Panc1 (cell line): ENCODE measurements at regions not wholly inside any gene's neighbourhood (a gene's known extent, or its start where the extent isn't known, plus 50 kb on each side); places are given as distances from the start of the nearest gene placed in this dataset.
"Not testable (repeated sequence)": the region's sequence is repeated elsewhere in the genome, so short reads cannot be mapped to it uniquely, and the experiment has no call there.

Experiments
- ATAC-seq: fragments of 200-7000 bp; cut with Tn5 transposase; 2 replicates; pipeline ENCODE4 v1.9.1; 2020; ENCODE audit warnings: mild to moderate bottlenecking, moderate library complexity
- BruUV-seq: library from RNA; stranded (reverse); fragments of 400-500 nt; replicated peaks from 2 replicates; lab custom pipeline; 2021; lab: Mats Ljungman, UMichigan
- CTCF ChIA-PET: fragments of 300-600 bp; sonication (Branson Sonifier 250); formaldehyde crosslinking; loops from one replicate; lab custom pipeline; 2022; ENCODE audit warnings: antibody characterized with exemption; lab: Charles Lee
- POLR2A ChIA-PET: fragments of 300-600 bp; sonication (Branson Sonifier 250); formaldehyde crosslinking; loops from one replicate; lab custom pipeline; 2022; ENCODE audit warnings: antibody characterized with exemption; lab: Charles Lee
- DNase-seq: peaks from one replicate; pipeline ENCODE4 v3.0.0-alpha.2; 2010; ENCODE audit warnings: low read depth, low spot score
- H3K27ac ChIP-seq: 2 replicates; pipeline ENCODE4 v1.5.1; 2011; ENCODE audit warnings: mild to moderate bottlenecking, low read length, inconsistent platforms
- H3K27me3 ChIP-seq: fragments of 200-500 bp; sonication (Bioruptor generic); 2 replicates; pipeline ENCODE4 v1.6.0; 2014; ENCODE audit warnings: low read length, inconsistent platforms; ENCODE audit not compliant: control insufficient read depth, insufficient read depth
- H3K36me3 ChIP-seq: fragments of 200-500 bp; sonication (Bioruptor generic); 2 replicates; pipeline ENCODE4 v1.5.1; 2014; ENCODE audit warnings: inconsistent platforms, mild to moderate bottlenecking, low read length, moderate library complexity; ENCODE audit not compliant: control insufficient read depth, insufficient read depth
- H3K4me1 ChIP-seq: 2 replicates; pipeline ENCODE4 v1.5.1; 2011; ENCODE audit warnings: inconsistent platforms, mild to moderate bottlenecking, low read length, moderate library complexity; ENCODE audit not compliant: control insufficient read depth, insufficient read depth
- H3K4me3 ChIP-seq, 2 experiments: 2 replicates each; pipeline ENCODE4 v1.5.1; 2011 to 2012; ENCODE audit warnings: low read depth in 2 of 2, low read length in 2 of 2, mild to moderate bottlenecking in 2 of 2, inconsistent platforms in 1 of 2, moderate library complexity in 1 of 2
- H3K9me3 ChIP-seq: fragments of 200-500 bp; sonication (Bioruptor generic); 2 replicates; pipeline ENCODE4 v1.5.1; 2014; ENCODE audit warnings: low read depth, mild to moderate bottlenecking, inconsistent platforms, low read length, moderate library complexity; ENCODE audit not compliant: control insufficient read depth, insufficient read depth
- CTCF ChIP-seq: fragments of 450-650 bp; IDR thresholded peaks from 2 replicates; pipeline ENCODE4 v1.5.1; 2017; ENCODE audit warnings: mild to moderate bottlenecking
- POLR2AphosphoS5 ChIP-seq: IDR thresholded peaks from 2 replicates; pipeline ENCODE4 v1.6.1; 2012; ENCODE audit warnings: mild to moderate bottlenecking, low read depth, low read length, moderate library complexity
- REST ChIP-seq, 2 experiments: IDR thresholded peaks; 2 replicates each; pipeline ENCODE4 v1.6.1; 2011 to 2012; ENCODE audit warnings: low read depth in 2 of 2, control low read depth in 1 of 2, low read length in 1 of 2, mild to moderate bottlenecking in 1 of 2, moderate library complexity in 1 of 2; ENCODE audit not compliant: insufficient read depth in 1 of 2
- SIN3A ChIP-seq: IDR thresholded peaks from 2 replicates; pipeline ENCODE4 v1.6.1; 2012; ENCODE audit warnings: low read depth, mild to moderate bottlenecking, low read length, moderate library complexity, borderline replicate concordance; ENCODE audit not compliant: insufficient read depth
- TCF7L2 ChIP-seq: IDR thresholded peaks from 2 replicates; pipeline ENCODE4 v1.6.1; 2011; ENCODE audit warnings: mild to moderate bottlenecking, low read depth, low read length, inconsistent platforms
- in situ Hi-C: cut with HindIII; loops from 2 replicates; pipeline ENCODE4 v1.10.0; 2016; ENCODE audit warnings: low sequenced_read_pairs, low pct_unique_long_range_greater_than_20kb
- intact Hi-C: fragments of 100-400 bp; cut with micrococcal nuclease; formaldehyde crosslinking; loops from one replicate; pipeline ENCODE4 v1.10.0; 2022; ENCODE audit not compliant: unreplicated experiment

- Histone ChIP-seq H3K36me3 (no peaks in the 10 kb centered on the region), H3K27ac (no peak overlapping the region), H3K4me1 (0 out of 2 replicates have a peak, but pooled peaks cover 2% of the 10 kb centered on the region), H3K4me3 (no peak overlapping the region), H3K9me3 (no peaks in the 10 kb centered on the region), H3K27me3 (peaks cover 2% of the 10 kb centered on the region; the same call in 1 of the 2 replicates)
- TF ChIP-seq REST (IDR thresholded peaks at IDR 0.05; ENCODE audit: insufficient read depth in 1 of 2, low read depth in 2 of 2, low read length in 1 of 2) (no peak), POLR2AphosphoS5 (no peak), CTCF (no peak), SIN3A (no peak), TCF7L2 (no peak)
- ChIA-PET CTCF (interaction anchor here (0.5 kb wide), 1 partner anchor 185 kb away, joined by 3 read pairs; no protein-coding TSS in a partner anchor), POLR2A (interaction anchor here (0.7 kb wide), 1 partner anchor 417 kb away, joined by 3 read pairs; no protein-coding TSS in a partner anchor)
- ATAC-seq (no peak), DNase-seq (no peak)
- BruUV-seq: no TSS peak
- intact Hi-C loops: no loop called here
- in situ Hi-C loops: no loop called here
Observed at GRCh38 chr12:131561891-131562684, 148.8 kb upstream of the SFSWAP start.

- H3K4me1 ChIP-seq, H3K27ac ChIP-seq, POLR2A ChIA-PET, in situ Hi-C loops, H3K4me3 ChIP-seq, DNase-seq, ATAC-seq, CTCF ChIA-PET, H3K9me3 ChIP-seq, intact Hi-C loops, H3K36me3 ChIP-seq, BruUV-seq, H3K27me3 ChIP-seq: not testable (repeated sequence)
Observed at GRCh38 chr12:131564138-131564727, 146.7 kb upstream of the SFSWAP start.

GRCh38 chr12:131564845-131565244 lies 146.0 kb upstream of the SFSWAP start:
- ChIA-PET CTCF (no interaction called here), POLR2A (no interaction called here)
- H3K9me3 ChIP-seq: no peaks in the 10 kb centered on the region
- DNase-seq (no peak), ATAC-seq (no peak)
- BruUV-seq: no TSS peak
- H3K27me3 ChIP-seq: peaks cover 2% of the 10 kb centered on the region; the same call in 1 of the 2 replicates
- H3K4me3 ChIP-seq: no peak overlapping the region
- no peaks in the 10 kb centered on the region for H3K36me3 ChIP-seq
- intact Hi-C loops: no loop called here
- TF ChIP-seq POLR2AphosphoS5 (no peak), REST (IDR thresholded peaks at IDR 0.05; ENCODE audit: insufficient read depth in 1 of 2, low read depth in 2 of 2, low read length in 1 of 2) (no peak), TCF7L2 (no peak), CTCF (no peak), SIN3A (no peak)
- 0 out of 2 replicates have a peak, but pooled peaks cover 2% of the 10 kb centered on the region for H3K4me1 ChIP-seq
- no peak overlapping the region for H3K27ac ChIP-seq
- in situ Hi-C loops: no loop called here
